ENCODE measurements at regions not wholly inside any gene's neighbourhood (a gene's known extent, or its start where the extent isn't known, plus 50 kb on each side); places are given as distances from the start of the nearest gene placed in this dataset.

DNA sequence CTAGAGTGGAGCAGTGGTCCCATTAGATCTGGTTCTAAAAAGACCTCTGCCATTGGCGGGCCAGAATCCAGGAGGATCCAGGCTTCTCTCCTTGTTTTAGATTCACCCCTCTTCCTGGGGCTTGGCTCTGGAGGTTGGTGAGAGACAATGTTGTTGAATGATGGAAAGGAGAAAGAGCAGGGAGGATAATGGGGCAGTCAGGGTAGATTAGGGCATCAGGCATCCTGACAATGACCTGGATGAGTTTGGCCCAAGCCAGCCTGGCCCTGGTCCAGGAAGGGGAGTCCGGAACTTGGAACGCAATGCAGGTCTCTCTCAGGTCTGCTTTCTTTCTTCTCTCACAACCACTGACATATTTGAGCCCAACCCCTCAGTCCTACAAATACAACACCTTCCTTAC lies 260.1 kb upstream of the RASGRP1 start:
- H3K27ac ChIP-seq = no peak overlapping the region
- intact Hi-C loops (cut with DNase I) = no loop called here
- H3K9me3 ChIP-seq = no peaks in the 10 kb centered on the region
- no peaks in the 10 kb centered on the region for H3K36me3 ChIP-seq
- DNase-seq = no peak
- no peak overlapping the region for H3K4me3 ChIP-seq
- peaks cover 5% of the 10 kb centered on the region for H3K4me1 ChIP-seq
- ATAC-seq = no peak
- TF ChIP-seq, protein P1, sequence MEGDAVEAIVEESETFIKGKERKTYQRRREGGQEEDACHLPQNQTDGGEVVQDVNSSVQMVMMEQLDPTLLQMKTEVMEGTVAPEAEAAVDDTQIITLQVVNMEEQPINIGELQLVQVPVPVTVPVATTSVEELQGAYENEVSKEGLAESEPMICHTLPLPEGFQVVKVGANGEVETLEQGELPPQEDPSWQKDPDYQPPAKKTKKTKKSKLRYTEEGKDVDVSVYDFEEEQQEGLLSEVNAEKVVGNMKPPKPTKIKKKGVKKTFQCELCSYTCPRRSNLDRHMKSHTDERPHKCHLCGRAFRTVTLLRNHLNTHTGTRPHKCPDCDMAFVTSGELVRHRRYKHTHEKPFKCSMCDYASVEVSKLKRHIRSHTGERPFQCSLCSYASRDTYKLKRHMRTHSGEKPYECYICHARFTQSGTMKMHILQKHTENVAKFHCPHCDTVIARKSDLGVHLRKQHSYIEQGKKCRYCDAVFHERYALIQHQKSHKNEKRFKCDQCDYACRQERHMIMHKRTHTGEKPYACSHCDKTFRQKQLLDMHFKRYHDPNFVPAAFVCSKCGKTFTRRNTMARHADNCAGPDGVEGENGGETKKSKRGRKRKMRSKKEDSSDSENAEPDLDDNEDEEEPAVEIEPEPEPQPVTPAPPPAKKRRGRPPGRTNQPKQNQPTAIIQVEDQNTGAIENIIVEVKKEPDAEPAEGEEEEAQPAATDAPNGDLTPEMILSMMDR (IDR thresholded peaks at IDR 0.05) = no peak
- H3K27me3 ChIP-seq = no peaks in the 10 kb centered on the region

DNA sequence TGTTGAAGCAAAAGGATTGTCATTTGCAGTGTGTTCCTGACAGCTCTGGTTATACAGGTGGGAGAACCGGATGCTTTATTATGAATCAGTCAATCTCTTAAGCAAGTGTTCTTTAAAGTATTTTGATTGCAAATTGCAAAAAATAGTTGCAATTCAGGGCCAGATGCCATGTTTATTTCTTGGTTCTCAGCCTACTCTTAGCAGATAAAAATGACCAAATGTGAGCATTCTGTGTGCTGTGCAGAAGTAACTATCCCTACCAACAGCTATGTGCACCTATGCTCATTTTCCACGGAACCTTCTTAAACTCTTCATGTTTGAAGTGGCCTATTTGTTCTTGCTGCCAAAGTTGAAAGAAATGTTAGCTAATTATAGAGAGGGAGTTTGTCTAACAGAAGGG lies 262.3 kb upstream of the RASGRP1 start:
- Histone ChIP-seq H3K36me3 (no peaks in the 10 kb centered on the region), H3K4me1 (peaks cover 5% of the 10 kb centered on the region), H3K27ac (no peak overlapping the region), H3K4me3 (no peak overlapping the region), H3K9me3 (no peaks in the 10 kb centered on the region), H3K27me3 (no peaks in the 10 kb centered on the region)
- TF ChIP-seq, protein P1 (IDR thresholded peaks at IDR 0.05) = no peak
- intact Hi-C loops (cut with DNase I) = no loop called here
- ATAC-seq (no peak), DNase-seq (no peak)

GRCh38 chr15:38828031-38828532 lies 263.5 kb upstream of the RASGRP1 start:
- Histone ChIP-seq H3K4me3 (no peak overlapping the region), H3K36me3 (no peaks in the 10 kb centered on the region), H3K27me3 (no peaks in the 10 kb centered on the region), H3K27ac (no peak overlapping the region), H3K9me3 (no peaks in the 10 kb centered on the region), H3K4me1 (peaks cover 5% of the 10 kb centered on the region)
- TF ChIP-seq, protein P1 (IDR thresholded peaks at IDR 0.05) = no peak
- DNase-seq (no peak), ATAC-seq (no peak)
- intact Hi-C loops (cut with DNase I) = no loop called here

DNA sequence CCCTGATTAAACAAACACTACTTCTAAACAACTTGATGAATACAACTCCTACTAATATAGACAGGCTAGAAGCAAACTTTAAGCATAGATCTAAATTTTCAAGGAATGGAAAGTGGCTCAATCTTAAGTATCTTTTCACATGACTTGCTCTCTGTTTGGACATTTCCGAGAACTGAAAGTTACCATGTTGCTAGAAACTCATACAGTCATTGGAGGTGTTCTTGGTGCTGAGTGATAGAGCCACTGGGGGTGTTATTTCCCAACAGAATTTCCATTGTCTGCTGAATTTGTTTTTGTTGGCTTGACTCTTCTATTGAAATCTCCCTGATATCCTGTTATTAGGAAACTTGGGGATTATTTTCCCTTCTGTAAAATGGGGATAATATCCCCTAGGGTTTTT lies 264.5 kb upstream of the RASGRP1 start:
- TF ChIP-seq, protein P1 (IDR thresholded peaks at IDR 0.05) = no peak
- Histone ChIP-seq H3K4me3 (no peak overlapping the region), H3K36me3 (no peaks in the 10 kb centered on the region), H3K27me3 (no peaks in the 10 kb centered on the region), H3K9me3 (no peaks in the 10 kb centered on the region), H3K27ac (no peak overlapping the region), H3K4me1 (peaks cover 5% of the 10 kb centered on the region)
- ATAC-seq (no peak), DNase-seq (no peak)
- intact Hi-C loops (cut with DNase I) = no loop called here

DNA sequence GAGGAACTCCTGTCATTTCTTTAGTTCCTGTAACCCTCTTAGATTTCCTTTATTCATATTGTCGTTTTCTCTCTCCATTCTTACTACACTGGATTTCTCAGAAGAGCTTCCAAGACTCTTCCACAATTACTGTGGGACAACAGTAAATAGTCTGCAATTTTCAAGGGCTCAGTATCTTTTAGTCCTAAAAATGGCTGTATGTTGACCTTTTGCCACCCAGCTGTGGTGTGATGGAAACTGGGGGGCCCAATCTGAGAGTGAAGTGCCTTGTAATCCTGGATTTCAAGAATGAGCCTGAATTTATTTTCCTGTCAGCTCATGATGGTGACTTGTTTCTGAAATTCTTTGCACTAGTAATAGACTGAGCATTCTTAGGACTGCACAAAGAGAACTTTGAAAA lies 277.6 kb upstream of the RASGRP1 start:
- H3K4me1 ChIP-seq = no peaks in the 10 kb centered on the region
- ATAC-seq (no peak), DNase-seq (no peak)
- H3K27me3 ChIP-seq = no peaks in the 10 kb centered on the region
- no peaks in the 10 kb centered on the region for H3K36me3 ChIP-seq
- intact Hi-C loops (cut with DNase I) = no loop called here
- H3K9me3 ChIP-seq = no peaks in the 10 kb centered on the region
- H3K4me3 ChIP-seq = no peak overlapping the region
- TF ChIP-seq, protein P1 (IDR thresholded peaks at IDR 0.05) = no peak
- no peak overlapping the region for H3K27ac ChIP-seq

DNA sequence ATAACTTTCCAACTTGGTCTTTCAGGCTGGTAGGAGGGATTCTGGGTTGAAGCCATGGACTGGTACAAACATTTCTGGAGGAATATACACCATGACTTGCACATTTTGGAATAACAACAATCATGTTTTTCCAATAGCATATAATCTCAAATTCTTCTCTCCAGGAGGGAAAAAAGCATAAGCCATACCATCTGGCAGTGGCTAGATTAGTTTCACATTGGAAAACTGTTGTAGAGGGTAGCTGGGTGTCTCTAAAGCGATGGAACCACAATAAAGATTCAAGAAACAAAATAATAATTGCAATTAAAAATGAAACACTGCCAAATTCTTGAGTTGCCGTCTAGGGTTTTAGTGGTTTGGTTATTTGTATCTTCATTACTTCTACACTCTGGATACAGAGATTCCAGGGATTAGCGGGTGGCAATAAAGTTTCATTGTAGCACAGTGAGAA lies 278.5 kb upstream of the RASGRP1 start:
- H3K4me1 ChIP-seq = no peaks in the 10 kb centered on the region
- H3K4me3 ChIP-seq = no peak overlapping the region
- no peaks in the 10 kb centered on the region for H3K27me3 ChIP-seq
- H3K36me3 ChIP-seq = no peaks in the 10 kb centered on the region
- ATAC-seq (no peak), DNase-seq (no peak)
- intact Hi-C loops (cut with DNase I) = no loop called here
- TF ChIP-seq, protein P1 (IDR thresholded peaks at IDR 0.05) = no peak
- H3K9me3 ChIP-seq = no peaks in the 10 kb centered on the region
- H3K27ac ChIP-seq = no peak overlapping the region
